Panc1 (cell line): ENCODE measurements at regions not wholly inside any gene's neighbourhood (a gene's known extent, or its start where the extent isn't known, plus 50 kb on each side); places are given as distances from the start of the nearest gene placed in this dataset.

Experiments
- ATAC-seq: fragments of 200-7000 bp; cut with Tn5 transposase; 2 replicates; pipeline ENCODE4 v1.9.1; 2020; ENCODE audit warnings: mild to moderate bottlenecking, moderate library complexity
- BruUV-seq: library from RNA; stranded (reverse); fragments of 400-500 nt; replicated peaks from 2 replicates; lab custom pipeline; 2021; lab: Mats Ljungman, UMichigan
- CTCF ChIA-PET: fragments of 300-600 bp; sonication (Branson Sonifier 250); formaldehyde crosslinking; loops from one replicate; lab custom pipeline; 2022; ENCODE audit warnings: antibody characterized with exemption; lab: Charles Lee
- POLR2A ChIA-PET: fragments of 300-600 bp; sonication (Branson Sonifier 250); formaldehyde crosslinking; loops from one replicate; lab custom pipeline; 2022; ENCODE audit warnings: antibody characterized with exemption; lab: Charles Lee
- DNase-seq: peaks from one replicate; pipeline ENCODE4 v3.0.0-alpha.2; 2010; ENCODE audit warnings: low read depth, low spot score
- H3K27ac ChIP-seq: 2 replicates; pipeline ENCODE4 v1.5.1; 2011; ENCODE audit warnings: mild to moderate bottlenecking, low read length, inconsistent platforms
- H3K27me3 ChIP-seq: fragments of 200-500 bp; sonication (Bioruptor generic); 2 replicates; pipeline ENCODE4 v1.6.0; 2014; ENCODE audit warnings: low read length, inconsistent platforms; ENCODE audit not compliant: control insufficient read depth, insufficient read depth
- H3K36me3 ChIP-seq: fragments of 200-500 bp; sonication (Bioruptor generic); 2 replicates; pipeline ENCODE4 v1.5.1; 2014; ENCODE audit warnings: inconsistent platforms, mild to moderate bottlenecking, low read length, moderate library complexity; ENCODE audit not compliant: control insufficient read depth, insufficient read depth
- H3K4me1 ChIP-seq: 2 replicates; pipeline ENCODE4 v1.5.1; 2011; ENCODE audit warnings: inconsistent platforms, mild to moderate bottlenecking, low read length, moderate library complexity; ENCODE audit not compliant: control insufficient read depth, insufficient read depth
- H3K4me3 ChIP-seq, 2 experiments: 2 replicates each; pipeline ENCODE4 v1.5.1; 2011 to 2012; ENCODE audit warnings: low read depth in 2 of 2, low read length in 2 of 2, mild to moderate bottlenecking in 2 of 2, inconsistent platforms in 1 of 2, moderate library complexity in 1 of 2
- H3K9me3 ChIP-seq: fragments of 200-500 bp; sonication (Bioruptor generic); 2 replicates; pipeline ENCODE4 v1.5.1; 2014; ENCODE audit warnings: low read depth, mild to moderate bottlenecking, inconsistent platforms, low read length, moderate library complexity; ENCODE audit not compliant: control insufficient read depth, insufficient read depth
- POLR2AphosphoS5 ChIP-seq: IDR thresholded peaks from 2 replicates; pipeline ENCODE4 v1.6.1; 2012; ENCODE audit warnings: mild to moderate bottlenecking, low read depth, low read length, moderate library complexity
- SIN3A ChIP-seq: IDR thresholded peaks from 2 replicates; pipeline ENCODE4 v1.6.1; 2012; ENCODE audit warnings: low read depth, mild to moderate bottlenecking, low read length, moderate library complexity, borderline replicate concordance; ENCODE audit not compliant: insufficient read depth
- TCF7L2 ChIP-seq: IDR thresholded peaks from 2 replicates; pipeline ENCODE4 v1.6.1; 2011; ENCODE audit warnings: mild to moderate bottlenecking, low read depth, low read length, inconsistent platforms
- in situ Hi-C: cut with HindIII; loops from 2 replicates; pipeline ENCODE4 v1.10.0; 2016; ENCODE audit warnings: low sequenced_read_pairs, low pct_unique_long_range_greater_than_20kb
- intact Hi-C: fragments of 100-400 bp; cut with micrococcal nuclease; formaldehyde crosslinking; loops from one replicate; pipeline ENCODE4 v1.10.0; 2022; ENCODE audit not compliant: unreplicated experiment
- TF ChIP-seq, protein P1 (sequence below), 2 experiments: IDR thresholded peaks; 2 replicates each; pipeline ENCODE4 v1.6.1; 2011 to 2012; ENCODE audit warnings: low read depth in 2 of 2, control low read depth in 1 of 2, low read length in 1 of 2, mild to moderate bottlenecking in 1 of 2, moderate library complexity in 1 of 2; ENCODE audit not compliant: insufficient read depth in 1 of 2
- TF ChIP-seq, protein P2 (sequence below): fragments of 450-650 bp; IDR thresholded peaks from 2 replicates; pipeline ENCODE4 v1.5.1; 2017; ENCODE audit warnings: mild to moderate bottlenecking

DNA sequence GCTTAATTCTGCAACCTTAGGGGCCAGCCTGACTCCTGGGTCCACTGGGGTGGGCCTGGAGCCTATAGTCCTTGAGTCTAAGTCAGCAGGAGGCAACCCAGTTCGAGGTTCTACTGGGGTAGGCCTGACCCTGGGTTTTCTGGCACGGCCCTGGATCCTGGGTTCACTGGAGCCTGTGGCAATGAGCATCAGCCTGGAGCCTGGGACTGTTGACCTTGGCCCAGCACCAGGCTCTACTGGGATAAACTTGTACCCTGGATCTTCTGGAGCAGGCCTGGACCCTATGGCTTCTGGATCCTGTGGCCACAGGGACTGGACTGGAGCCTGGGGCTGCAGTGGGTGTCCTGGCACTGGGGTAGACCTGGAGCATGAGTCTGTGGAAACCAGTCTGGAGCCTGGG is 874.3 kb upstream of the INTU start:
- ATAC-seq = no peak
- no peak for DNase-seq
- in situ Hi-C loops (no loop called here), intact Hi-C loops (no loop called here)
- Histone ChIP-seq H3K27ac (no peak overlapping the region), H3K27me3 (no peaks in the 10 kb centered on the region), H3K9me3 (no peaks in the 10 kb centered on the region), H3K4me1 (no peaks in the 10 kb centered on the region), H3K4me3 (no peak overlapping the region), H3K36me3 (no peaks in the 10 kb centered on the region)
- TF ChIP-seq SIN3A (no peak), POLR2AphosphoS5 (no peak), TCF7L2 (no peak)
- TF ChIP-seq, protein P1, sequence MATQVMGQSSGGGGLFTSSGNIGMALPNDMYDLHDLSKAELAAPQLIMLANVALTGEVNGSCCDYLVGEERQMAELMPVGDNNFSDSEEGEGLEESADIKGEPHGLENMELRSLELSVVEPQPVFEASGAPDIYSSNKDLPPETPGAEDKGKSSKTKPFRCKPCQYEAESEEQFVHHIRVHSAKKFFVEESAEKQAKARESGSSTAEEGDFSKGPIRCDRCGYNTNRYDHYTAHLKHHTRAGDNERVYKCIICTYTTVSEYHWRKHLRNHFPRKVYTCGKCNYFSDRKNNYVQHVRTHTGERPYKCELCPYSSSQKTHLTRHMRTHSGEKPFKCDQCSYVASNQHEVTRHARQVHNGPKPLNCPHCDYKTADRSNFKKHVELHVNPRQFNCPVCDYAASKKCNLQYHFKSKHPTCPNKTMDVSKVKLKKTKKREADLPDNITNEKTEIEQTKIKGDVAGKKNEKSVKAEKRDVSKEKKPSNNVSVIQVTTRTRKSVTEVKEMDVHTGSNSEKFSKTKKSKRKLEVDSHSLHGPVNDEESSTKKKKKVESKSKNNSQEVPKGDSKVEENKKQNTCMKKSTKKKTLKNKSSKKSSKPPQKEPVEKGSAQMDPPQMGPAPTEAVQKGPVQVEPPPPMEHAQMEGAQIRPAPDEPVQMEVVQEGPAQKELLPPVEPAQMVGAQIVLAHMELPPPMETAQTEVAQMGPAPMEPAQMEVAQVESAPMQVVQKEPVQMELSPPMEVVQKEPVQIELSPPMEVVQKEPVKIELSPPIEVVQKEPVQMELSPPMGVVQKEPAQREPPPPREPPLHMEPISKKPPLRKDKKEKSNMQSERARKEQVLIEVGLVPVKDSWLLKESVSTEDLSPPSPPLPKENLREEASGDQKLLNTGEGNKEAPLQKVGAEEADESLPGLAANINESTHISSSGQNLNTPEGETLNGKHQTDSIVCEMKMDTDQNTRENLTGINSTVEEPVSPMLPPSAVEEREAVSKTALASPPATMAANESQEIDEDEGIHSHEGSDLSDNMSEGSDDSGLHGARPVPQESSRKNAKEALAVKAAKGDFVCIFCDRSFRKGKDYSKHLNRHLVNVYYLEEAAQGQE (IDR thresholded peaks at IDR 0.05; ENCODE audit: insufficient read depth in 1 of 2, low read depth in 2 of 2, low read length in 1 of 2) = no peak
- TF ChIP-seq, protein P2, sequence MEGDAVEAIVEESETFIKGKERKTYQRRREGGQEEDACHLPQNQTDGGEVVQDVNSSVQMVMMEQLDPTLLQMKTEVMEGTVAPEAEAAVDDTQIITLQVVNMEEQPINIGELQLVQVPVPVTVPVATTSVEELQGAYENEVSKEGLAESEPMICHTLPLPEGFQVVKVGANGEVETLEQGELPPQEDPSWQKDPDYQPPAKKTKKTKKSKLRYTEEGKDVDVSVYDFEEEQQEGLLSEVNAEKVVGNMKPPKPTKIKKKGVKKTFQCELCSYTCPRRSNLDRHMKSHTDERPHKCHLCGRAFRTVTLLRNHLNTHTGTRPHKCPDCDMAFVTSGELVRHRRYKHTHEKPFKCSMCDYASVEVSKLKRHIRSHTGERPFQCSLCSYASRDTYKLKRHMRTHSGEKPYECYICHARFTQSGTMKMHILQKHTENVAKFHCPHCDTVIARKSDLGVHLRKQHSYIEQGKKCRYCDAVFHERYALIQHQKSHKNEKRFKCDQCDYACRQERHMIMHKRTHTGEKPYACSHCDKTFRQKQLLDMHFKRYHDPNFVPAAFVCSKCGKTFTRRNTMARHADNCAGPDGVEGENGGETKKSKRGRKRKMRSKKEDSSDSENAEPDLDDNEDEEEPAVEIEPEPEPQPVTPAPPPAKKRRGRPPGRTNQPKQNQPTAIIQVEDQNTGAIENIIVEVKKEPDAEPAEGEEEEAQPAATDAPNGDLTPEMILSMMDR = no peak
- ChIA-PET CTCF (no interaction called here), POLR2A (no interaction called here)
- no TSS peak for BruUV-seq

DNA sequence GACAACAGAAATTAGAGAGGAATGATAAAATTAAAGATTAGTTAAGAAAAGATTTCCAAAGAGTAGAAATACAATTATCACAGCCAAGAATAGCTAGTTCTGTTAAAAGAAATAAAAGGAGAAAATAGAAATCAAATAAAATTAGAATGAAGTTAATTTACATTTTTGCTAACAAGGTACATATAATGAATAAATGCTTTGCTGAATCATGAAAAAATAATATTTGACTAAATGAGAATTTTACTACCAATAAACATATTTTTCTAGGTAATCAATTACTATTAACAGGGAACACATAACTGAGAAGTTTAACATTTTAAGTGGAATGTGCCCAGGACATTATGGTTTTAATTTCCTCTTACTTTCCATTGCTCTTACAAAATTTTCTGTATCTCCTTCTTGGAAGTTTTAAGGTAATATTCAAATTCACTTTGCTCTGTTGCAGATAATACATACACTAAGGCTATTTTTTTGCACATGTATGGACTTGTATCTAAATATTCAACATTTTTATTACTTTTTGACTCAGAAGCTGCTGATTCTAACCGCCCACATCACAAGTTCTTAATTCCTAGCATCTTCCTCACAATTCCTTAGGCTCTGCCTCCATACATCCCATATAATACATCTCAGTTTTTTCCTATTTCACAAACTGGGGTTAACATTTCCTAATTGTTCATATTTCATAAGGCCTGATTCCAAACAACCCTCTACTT is 870.7 kb upstream of the INTU start:
- no peak for ATAC-seq
- ChIA-PET POLR2A (no interaction called here), CTCF (no interaction called here)
- Histone ChIP-seq H3K4me3 (no peak overlapping the region), H3K4me1 (no peaks in the 10 kb centered on the region), H3K27me3 (no peaks in the 10 kb centered on the region), H3K27ac (no peak overlapping the region), H3K9me3 (no peaks in the 10 kb centered on the region), H3K36me3 (no peaks in the 10 kb centered on the region)
- intact Hi-C loops = no loop called here
- no peak for TF ChIP-seq POLR2AphosphoS5
- TF ChIP-seq, protein P2 = no peak
- no peak for TF ChIP-seq SIN3A
- no peak for DNase-seq
- BruUV-seq = no TSS peak
- in situ Hi-C loops = no loop called here
